MM.1S (cell line): ENCODE measurements at regions not wholly inside any gene's neighbourhood (a gene's known extent, or its start where the extent isn't known, plus 50 kb on each side); places are given as distances from the start of the nearest gene placed in this dataset.

ENCODE experiments used
- CTCF ChIP-seq: fragments of 300-600 bp; sonication (generic); IDR thresholded peaks from 2 replicates; pipeline ENCODE4 v1.5.1; 2016; ENCODE audit warnings: antibody characterized with exemption, low read length, mixed read lengths
- EZH2 ChIP-seq: fragments of 300-600 bp; sonication (generic); optimal IDR thresholded peaks from 2 replicates; pipeline ENCODE3; 2017; ENCODE audit warnings: low read depth, mild to moderate bottlenecking, antibody characterized with exemption, low read length, mixed read lengths

- TF ChIP-seq CTCF (peak; percentile 16), EZH2 (no peak)
These were observed 161.2 kb downstream of the MINAR1 start for GRCh38 chr15:79593119-79593869.
